C4-2B (cell line): ENCODE measurements at regions not wholly inside any gene's neighbourhood (a gene's known extent, or its start where the extent isn't known, plus 50 kb on each side); places are given as distances from the start of the nearest gene placed in this dataset.

Experiments used
- ZFX ChIP-seq: fragments of 450-650 bp; IDR thresholded peaks from 2 replicates; pipeline ENCODE4 v1.6.1; 2017
- TF ChIP-seq, protein P1 (sequence below): fragments of 450-650 bp; conservative IDR thresholded peaks from 2 replicates; pipeline ENCODE4 v1.5.1; 2017; ENCODE audit warnings: mild to moderate bottlenecking

DNA sequence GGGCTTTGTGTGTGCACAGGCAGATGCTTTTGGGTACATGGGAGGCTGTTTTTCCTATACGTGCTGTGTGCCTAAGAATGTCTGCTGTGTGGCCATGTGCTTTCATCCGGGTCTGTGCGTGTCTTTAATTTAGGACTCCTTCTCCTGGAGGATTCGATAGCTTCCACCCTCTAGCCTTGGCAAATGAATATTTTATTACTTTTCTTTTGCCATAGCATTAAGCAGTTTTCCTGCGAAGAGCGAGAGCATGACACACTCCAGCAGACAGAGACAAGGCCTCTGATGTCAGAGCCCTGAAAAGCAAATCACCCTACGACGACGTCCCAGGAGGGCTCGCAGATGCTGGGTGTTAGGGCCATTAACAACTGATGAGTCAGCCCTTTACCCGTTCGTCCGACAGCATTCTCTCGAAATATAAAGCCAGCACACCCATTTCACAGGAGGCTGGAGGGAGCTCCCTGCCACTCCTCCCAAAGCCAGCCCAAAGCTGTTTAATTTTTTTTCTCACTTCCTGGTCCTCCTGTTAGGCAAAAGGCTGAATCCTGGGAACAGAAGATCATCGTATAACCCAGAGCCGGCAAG, 311.3 kb upstream of the ZMIZ1 start:
- TF ChIP-seq, protein P1, sequence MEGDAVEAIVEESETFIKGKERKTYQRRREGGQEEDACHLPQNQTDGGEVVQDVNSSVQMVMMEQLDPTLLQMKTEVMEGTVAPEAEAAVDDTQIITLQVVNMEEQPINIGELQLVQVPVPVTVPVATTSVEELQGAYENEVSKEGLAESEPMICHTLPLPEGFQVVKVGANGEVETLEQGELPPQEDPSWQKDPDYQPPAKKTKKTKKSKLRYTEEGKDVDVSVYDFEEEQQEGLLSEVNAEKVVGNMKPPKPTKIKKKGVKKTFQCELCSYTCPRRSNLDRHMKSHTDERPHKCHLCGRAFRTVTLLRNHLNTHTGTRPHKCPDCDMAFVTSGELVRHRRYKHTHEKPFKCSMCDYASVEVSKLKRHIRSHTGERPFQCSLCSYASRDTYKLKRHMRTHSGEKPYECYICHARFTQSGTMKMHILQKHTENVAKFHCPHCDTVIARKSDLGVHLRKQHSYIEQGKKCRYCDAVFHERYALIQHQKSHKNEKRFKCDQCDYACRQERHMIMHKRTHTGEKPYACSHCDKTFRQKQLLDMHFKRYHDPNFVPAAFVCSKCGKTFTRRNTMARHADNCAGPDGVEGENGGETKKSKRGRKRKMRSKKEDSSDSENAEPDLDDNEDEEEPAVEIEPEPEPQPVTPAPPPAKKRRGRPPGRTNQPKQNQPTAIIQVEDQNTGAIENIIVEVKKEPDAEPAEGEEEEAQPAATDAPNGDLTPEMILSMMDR, result no peak
- no peak for TF ChIP-seq ZFX
